ENCODE measurements at regions not wholly inside any gene's neighbourhood (a gene's known extent, or its start where the extent isn't known, plus 50 kb on each side); places are given as distances from the start of the nearest gene placed in this dataset.

DNA sequence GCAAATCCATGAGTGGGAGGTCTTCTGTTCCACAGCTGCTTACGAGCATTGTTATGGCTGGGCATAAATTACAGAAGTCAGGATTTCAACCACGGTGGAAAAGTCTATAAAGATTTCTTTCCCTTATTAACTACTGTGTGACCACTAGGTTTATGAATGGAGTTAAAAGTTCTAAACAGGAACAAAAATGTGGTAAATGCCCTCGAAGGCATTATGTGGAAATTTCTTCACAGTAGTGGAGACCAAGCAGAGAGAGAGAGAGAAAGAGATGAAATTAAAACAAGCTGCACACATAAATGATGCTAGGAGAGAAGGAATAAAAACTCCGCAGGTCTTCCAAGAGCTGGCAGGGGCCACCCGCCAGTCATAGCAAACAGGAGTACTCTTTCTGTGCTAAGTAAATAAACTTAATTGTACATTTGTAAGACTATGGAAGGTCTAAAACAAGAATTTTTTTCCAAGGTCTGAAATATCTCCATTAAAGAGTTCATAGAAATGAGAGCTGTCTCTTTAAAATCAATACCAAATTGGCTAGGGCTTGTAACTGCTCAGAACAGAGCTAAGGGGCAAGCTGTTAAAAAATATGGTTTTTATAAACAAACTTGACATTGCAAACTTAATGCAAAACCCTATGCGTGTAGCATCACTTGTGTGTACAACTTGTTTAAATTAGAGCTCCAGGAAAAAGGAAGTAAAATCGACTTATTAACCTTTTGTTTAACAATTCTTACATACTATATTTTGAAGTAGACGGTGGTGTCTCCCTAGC, 438.2 kb downstream of the MEIS1 start:
- Histone ChIP-seq H4K20me1 (ENCODE audit: control insufficient read depth, insufficient read depth, insufficient read length) (no peaks in the 10 kb centered on the region), H3K4me2 (ENCODE audit: insufficient read depth, insufficient read length, low read length) (no peak overlapping the region), H3K23me2 (ENCODE audit: insufficient read length, low read depth, low read length, poor library complexity, severe bottlenecking) (no peaks in the 10 kb centered on the region), H2AFZ (ENCODE audit: low read length) (no peak overlapping the region), H3K9me3 (ENCODE audit: control insufficient read depth, low read depth, low read length) (no peaks in the 10 kb centered on the region), H2AK5ac (ENCODE audit: insufficient read length, low read length) (no peak overlapping the region), H2BK5ac (ENCODE audit: insufficient read length, low read length) (no peak overlapping the region), H3K79me1 (ENCODE audit: insufficient read depth, low read depth, low read length, poor library complexity, severe bottlenecking) (no peaks in the 10 kb centered on the region), H4K91ac (ENCODE audit: insufficient read length, low read depth, low read length) (no peak overlapping the region), H3K14ac (ENCODE audit: insufficient read depth, low read length) (no peak overlapping the region), H3K4ac (ENCODE audit: low read depth, low read length) (no peak overlapping the region), H2BK120ac (ENCODE audit: low read depth, low read length, poor library complexity, severe bottlenecking) (no peak overlapping the region), H3K23ac (ENCODE audit: insufficient read length, low read depth, low read length) (no peak overlapping the region), H3K4me1 (ENCODE audit: insufficient read depth, low read length) (no peaks in the 10 kb centered on the region), H3K27me3 (ENCODE audit: insufficient read depth, low read length) (no peaks in the 10 kb centered on the region), H3K27ac (ENCODE audit: insufficient read length, low read depth, low read length) (no peak overlapping the region), H2BK20ac (ENCODE audit: low read depth, low read length, poor library complexity, severe bottlenecking) (no peak overlapping the region), H3K56ac (ENCODE audit: insufficient read length, low read depth, low read length) (no peak overlapping the region), H3K9ac (ENCODE audit: extremely low read depth, insufficient read length, low read length) (no peak overlapping the region), H4K5ac (ENCODE audit: insufficient read length, low read depth, low read length) (no peak overlapping the region), H2BK12ac (ENCODE audit: insufficient read length, low read depth, low read length) (no peak overlapping the region), H3K18ac (ENCODE audit: insufficient read length, low read depth, low read length) (no peak overlapping the region), H2BK15ac (ENCODE audit: low read depth, low read length) (no peak overlapping the region), H4K8ac (replicated peaks; ENCODE audit: insufficient read length, low read depth, low read length) (no peak overlapping the region), H3K79me2 (ENCODE audit: insufficient read depth, low read length) (no peaks in the 10 kb centered on the region), H3T11ph (ENCODE audit: low read length) (no peak overlapping the region)
- no CpG with 5 or more reads among the region's 8 CpGs for WGBS (ENCODE audit: extremely low coverage, insufficient read length, low lambda C conversion rate)
- no peak overlapping the region for H3K4me3 Mint-ChIP-seq
- no peak overlapping the region for H3K27ac Mint-ChIP-seq
- H3K36me3 Mint-ChIP-seq (ENCODE audit: insufficient read depth in 1 of 3, low read depth in 3 of 3): no peaks in the 10 kb centered on the region
- peaks cover 4% of the 10 kb centered on the region for H3K27me3 Mint-ChIP-seq (ENCODE audit: low read depth)
- TF ChIP-seq, protein P1, sequence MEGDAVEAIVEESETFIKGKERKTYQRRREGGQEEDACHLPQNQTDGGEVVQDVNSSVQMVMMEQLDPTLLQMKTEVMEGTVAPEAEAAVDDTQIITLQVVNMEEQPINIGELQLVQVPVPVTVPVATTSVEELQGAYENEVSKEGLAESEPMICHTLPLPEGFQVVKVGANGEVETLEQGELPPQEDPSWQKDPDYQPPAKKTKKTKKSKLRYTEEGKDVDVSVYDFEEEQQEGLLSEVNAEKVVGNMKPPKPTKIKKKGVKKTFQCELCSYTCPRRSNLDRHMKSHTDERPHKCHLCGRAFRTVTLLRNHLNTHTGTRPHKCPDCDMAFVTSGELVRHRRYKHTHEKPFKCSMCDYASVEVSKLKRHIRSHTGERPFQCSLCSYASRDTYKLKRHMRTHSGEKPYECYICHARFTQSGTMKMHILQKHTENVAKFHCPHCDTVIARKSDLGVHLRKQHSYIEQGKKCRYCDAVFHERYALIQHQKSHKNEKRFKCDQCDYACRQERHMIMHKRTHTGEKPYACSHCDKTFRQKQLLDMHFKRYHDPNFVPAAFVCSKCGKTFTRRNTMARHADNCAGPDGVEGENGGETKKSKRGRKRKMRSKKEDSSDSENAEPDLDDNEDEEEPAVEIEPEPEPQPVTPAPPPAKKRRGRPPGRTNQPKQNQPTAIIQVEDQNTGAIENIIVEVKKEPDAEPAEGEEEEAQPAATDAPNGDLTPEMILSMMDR (conservative IDR thresholded peaks at IDR 0.05): no peak
- no peaks in the 10 kb centered on the region for H3K4me1 Mint-ChIP-seq
- H3K9me3 Mint-ChIP-seq: no peaks in the 10 kb centered on the region
- DNase-seq: no peak

Measured in H9 (cell line).